ENCODE measurements at regions not wholly inside any gene's neighbourhood (a gene's known extent, or its start where the extent isn't known, plus 50 kb on each side); places are given as distances from the start of the nearest gene placed in this dataset.
"Not testable (repeated sequence)": the region's sequence is repeated elsewhere in the genome, so short reads cannot be mapped to it uniquely, and the experiment has no call there.

DNA sequence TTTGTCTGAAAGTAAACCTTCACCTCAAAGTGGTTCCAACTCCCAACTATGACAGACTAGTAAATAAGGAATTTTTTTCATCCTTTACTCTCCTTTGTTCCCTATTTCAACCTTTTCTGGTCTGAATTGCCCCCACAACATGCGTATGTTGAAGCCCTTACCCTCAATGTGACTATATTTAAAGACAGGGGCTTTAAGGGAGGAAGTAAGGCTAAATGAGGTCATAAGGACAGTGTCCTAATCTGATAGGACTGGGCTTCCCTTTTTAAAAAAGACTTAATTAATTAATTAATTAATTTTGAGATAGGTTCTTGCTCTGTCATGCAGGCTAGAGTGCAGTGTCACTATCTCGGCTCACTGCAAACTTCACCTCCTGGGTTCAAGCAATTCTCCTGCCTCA lies 86.3 kb downstream of the VCPKMT start:
- Mint-ChIP-seq H3K4me1 (no peaks in the 10 kb centered on the region), H3K36me3 (no peaks in the 10 kb centered on the region), H3K4me3 (no peak overlapping the region), H3K27ac (no peak overlapping the region), H3K9me3 (peaks cover 10% of the 10 kb centered on the region), H3K27me3 (ENCODE audit: low read depth) (no peaks in the 10 kb centered on the region)
- ATAC-seq (no peak), DNase-seq (ENCODE audit: low spot score) (no peak)
- TF ChIP-seq OVOL2 (CRISPR knock-in tag; IDR thresholded peaks at IDR 0.05; ENCODE audit: borderline replicate concordance) (no peak), CBFB (CRISPR knock-in tag; IDR thresholded peaks at IDR 0.05; ENCODE audit: low read depth) (no peak), KAT7 (CRISPR knock-in tag; IDR thresholded peaks at IDR 0.05; ENCODE audit: borderline replicate concordance) (no peak), ATF1 (CRISPR knock-in tag; IDR thresholded peaks at IDR 0.05) (no peak), TCF7 (CRISPR knock-in tag; IDR thresholded peaks at IDR 0.05; ENCODE audit: low read depth) (no peak), FOXK1 (CRISPR knock-in tag; IDR thresholded peaks at IDR 0.05) (no peak), SMAD4 (CRISPR knock-in tag; IDR thresholded peaks at IDR 0.05) (no peak), EMX1 (CRISPR knock-in tag; IDR thresholded peaks at IDR 0.05) (no peak), NR3C1 (CRISPR knock-in tag; conservative IDR thresholded peaks at IDR 0.05; ENCODE audit: low read depth) (no peak), NFE2L1 (CRISPR knock-in tag; IDR thresholded peaks at IDR 0.05) (no peak), ZNF219 (CRISPR knock-in tag; IDR thresholded peaks at IDR 0.05; ENCODE audit: borderline replicate concordance) (no peak), ZSCAN18 (CRISPR knock-in tag; IDR thresholded peaks at IDR 0.05) (no peak), GABPB1 (CRISPR knock-in tag; IDR thresholded peaks at IDR 0.05) (no peak), ZNF263 (CRISPR knock-in tag; IDR thresholded peaks at IDR 0.05; ENCODE audit: low read depth) (no peak), TP53 (CRISPR knock-in tag; IDR thresholded peaks at IDR 0.05) (no peak)
- TF ChIP-seq, protein P1, sequence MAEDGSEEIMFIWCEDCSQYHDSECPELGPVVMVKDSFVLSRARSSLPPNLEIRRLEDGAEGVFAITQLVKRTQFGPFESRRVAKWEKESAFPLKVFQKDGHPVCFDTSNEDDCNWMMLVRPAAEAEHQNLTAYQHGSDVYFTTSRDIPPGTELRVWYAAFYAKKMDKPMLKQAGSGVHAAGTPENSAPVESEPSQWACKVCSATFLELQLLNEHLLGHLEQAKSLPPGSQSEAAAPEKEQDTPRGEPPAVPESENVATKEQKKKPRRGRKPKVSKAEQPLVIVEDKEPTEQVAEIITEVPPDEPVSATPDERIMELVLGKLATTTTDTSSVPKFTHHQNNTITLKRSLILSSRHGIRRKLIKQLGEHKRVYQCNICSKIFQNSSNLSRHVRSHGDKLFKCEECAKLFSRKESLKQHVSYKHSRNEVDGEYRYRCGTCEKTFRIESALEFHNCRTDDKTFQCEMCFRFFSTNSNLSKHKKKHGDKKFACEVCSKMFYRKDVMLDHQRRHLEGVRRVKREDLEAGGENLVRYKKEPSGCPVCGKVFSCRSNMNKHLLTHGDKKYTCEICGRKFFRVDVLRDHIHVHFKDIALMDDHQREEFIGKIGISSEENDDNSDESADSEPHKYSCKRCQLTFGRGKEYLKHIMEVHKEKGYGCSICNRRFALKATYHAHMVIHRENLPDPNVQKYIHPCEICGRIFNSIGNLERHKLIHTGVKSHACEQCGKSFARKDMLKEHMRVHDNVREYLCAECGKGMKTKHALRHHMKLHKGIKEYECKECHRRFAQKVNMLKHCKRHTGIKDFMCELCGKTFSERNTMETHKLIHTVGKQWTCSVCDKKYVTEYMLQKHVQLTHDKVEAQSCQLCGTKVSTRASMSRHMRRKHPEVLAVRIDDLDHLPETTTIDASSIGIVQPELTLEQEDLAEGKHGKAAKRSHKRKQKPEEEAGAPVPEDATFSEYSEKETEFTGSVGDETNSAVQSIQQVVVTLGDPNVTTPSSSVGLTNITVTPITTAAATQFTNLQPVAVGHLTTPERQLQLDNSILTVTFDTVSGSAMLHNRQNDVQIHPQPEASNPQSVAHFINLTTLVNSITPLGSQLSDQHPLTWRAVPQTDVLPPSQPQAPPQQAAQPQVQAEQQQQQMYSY (CRISPR knock-in tag; IDR thresholded peaks at IDR 0.05) = no peak
- TF ChIP-seq, protein P2, sequence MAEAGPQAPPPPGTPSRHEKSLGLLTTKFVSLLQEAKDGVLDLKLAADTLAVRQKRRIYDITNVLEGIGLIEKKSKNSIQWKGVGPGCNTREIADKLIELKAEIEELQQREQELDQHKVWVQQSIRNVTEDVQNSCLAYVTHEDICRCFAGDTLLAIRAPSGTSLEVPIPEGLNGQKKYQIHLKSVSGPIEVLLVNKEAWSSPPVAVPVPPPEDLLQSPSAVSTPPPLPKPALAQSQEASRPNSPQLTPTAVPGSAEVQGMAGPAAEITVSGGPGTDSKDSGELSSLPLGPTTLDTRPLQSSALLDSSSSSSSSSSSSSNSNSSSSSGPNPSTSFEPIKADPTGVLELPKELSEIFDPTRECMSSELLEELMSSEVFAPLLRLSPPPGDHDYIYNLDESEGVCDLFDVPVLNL (CRISPR knock-in tag; IDR thresholded peaks at IDR 0.05; ENCODE audit: borderline replicate concordance, low read depth) = no peak
- TF ChIP-seq, protein P3, sequence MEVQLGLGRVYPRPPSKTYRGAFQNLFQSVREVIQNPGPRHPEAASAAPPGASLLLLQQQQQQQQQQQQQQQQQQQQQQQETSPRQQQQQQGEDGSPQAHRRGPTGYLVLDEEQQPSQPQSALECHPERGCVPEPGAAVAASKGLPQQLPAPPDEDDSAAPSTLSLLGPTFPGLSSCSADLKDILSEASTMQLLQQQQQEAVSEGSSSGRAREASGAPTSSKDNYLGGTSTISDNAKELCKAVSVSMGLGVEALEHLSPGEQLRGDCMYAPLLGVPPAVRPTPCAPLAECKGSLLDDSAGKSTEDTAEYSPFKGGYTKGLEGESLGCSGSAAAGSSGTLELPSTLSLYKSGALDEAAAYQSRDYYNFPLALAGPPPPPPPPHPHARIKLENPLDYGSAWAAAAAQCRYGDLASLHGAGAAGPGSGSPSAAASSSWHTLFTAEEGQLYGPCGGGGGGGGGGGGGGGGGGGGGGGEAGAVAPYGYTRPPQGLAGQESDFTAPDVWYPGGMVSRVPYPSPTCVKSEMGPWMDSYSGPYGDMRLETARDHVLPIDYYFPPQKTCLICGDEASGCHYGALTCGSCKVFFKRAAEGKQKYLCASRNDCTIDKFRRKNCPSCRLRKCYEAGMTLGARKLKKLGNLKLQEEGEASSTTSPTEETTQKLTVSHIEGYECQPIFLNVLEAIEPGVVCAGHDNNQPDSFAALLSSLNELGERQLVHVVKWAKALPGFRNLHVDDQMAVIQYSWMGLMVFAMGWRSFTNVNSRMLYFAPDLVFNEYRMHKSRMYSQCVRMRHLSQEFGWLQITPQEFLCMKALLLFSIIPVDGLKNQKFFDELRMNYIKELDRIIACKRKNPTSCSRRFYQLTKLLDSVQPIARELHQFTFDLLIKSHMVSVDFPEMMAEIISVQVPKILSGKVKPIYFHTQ (CRISPR knock-in tag; IDR thresholded peaks at IDR 0.05) = no peak
- TF ChIP-seq, protein P4, sequence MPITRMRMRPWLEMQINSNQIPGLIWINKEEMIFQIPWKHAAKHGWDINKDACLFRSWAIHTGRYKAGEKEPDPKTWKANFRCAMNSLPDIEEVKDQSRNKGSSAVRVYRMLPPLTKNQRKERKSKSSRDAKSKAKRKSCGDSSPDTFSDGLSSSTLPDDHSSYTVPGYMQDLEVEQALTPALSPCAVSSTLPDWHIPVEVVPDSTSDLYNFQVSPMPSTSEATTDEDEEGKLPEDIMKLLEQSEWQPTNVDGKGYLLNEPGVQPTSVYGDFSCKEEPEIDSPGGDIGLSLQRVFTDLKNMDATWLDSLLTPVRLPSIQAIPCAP (CRISPR knock-in tag; IDR thresholded peaks at IDR 0.05) = no peak
- TF ChIP-seq, protein P5, sequence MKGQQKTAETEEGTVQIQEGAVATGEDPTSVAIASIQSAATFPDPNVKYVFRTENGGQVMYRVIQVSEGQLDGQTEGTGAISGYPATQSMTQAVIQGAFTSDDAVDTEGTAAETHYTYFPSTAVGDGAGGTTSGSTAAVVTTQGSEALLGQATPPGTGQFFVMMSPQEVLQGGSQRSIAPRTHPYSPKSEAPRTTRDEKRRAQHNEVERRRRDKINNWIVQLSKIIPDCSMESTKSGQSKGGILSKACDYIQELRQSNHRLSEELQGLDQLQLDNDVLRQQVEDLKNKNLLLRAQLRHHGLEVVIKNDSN (CRISPR knock-in tag; IDR thresholded peaks at IDR 0.05) = no peak
- ChIA-PET POLR2A (no interaction called here), CTCF (no interaction called here)

GRCh38 chr14:50030911-50031310 lies 85.5 kb downstream of the VCPKMT start:
- ATAC-seq; H3K4me1 Mint-ChIP-seq; DNase-seq (ENCODE audit: low spot score); POLR2A ChIA-PET; CTCF ChIA-PET; H3K9me3 Mint-ChIP-seq; H3K27ac Mint-ChIP-seq; H3K36me3 Mint-ChIP-seq; H3K4me3 Mint-ChIP-seq; H3K27me3 Mint-ChIP-seq (ENCODE audit: low read depth): not testable (repeated sequence)
